NT2/D1 (cell line): ENCODE measurements at regions not wholly inside any gene's neighbourhood (a gene's known extent, or its start where the extent isn't known, plus 50 kb on each side); places are given as distances from the start of the nearest gene placed in this dataset.

Experiments
- DNase-seq: peaks from one replicate; pipeline ENCODE4 v3.0.0-alpha.2; 2011; ENCODE audit warnings: low read depth, low spot score
- H3K27me3 ChIP-seq: 2 replicates; pipeline ENCODE4 v1.6.0; 2011; ENCODE audit warnings: mild to moderate bottlenecking; ENCODE audit not compliant: insufficient read length, insufficient read depth
- H3K36me3 ChIP-seq: 2 replicates; pipeline ENCODE4 v1.6.1; 2011; ENCODE audit warnings: mild to moderate bottlenecking, low read length, mixed read lengths; ENCODE audit not compliant: insufficient read depth, insufficient read length
- H3K4me1 ChIP-seq: 2 replicates; pipeline ENCODE4 v1.5.1; 2011; ENCODE audit not compliant: insufficient read depth, insufficient read length
- H3K4me3 ChIP-seq: 2 replicates; pipeline ENCODE4 v1.5.1; 2011; ENCODE audit warnings: low read depth; ENCODE audit not compliant: insufficient read length
- H3K9ac ChIP-seq: 2 replicates; pipeline ENCODE4 v1.6.0; 2011; ENCODE audit warnings: low read depth; ENCODE audit not compliant: insufficient read length
- H3K9me3 ChIP-seq: 2 replicates; pipeline ENCODE4 v1.5.1; 2011; ENCODE audit warnings: mild to moderate bottlenecking, low read length; ENCODE audit not compliant: insufficient read depth
- SUZ12 ChIP-seq: IDR thresholded peaks from 2 replicates; pipeline ENCODE4 v1.6.1; 2011; ENCODE audit not compliant: insufficient read length, insufficient read depth; ENCODE audit errors: extremely low read depth
- YY1 ChIP-seq: IDR thresholded peaks from 2 replicates; pipeline ENCODE4 v1.6.1; 2011; ENCODE audit not compliant: insufficient read length, insufficient read depth
- ZNF274 ChIP-seq: IDR thresholded peaks from 2 replicates; pipeline ENCODE4 v1.6.1; 2011; ENCODE audit warnings: mild to moderate bottlenecking, low read depth, low read length

DNA sequence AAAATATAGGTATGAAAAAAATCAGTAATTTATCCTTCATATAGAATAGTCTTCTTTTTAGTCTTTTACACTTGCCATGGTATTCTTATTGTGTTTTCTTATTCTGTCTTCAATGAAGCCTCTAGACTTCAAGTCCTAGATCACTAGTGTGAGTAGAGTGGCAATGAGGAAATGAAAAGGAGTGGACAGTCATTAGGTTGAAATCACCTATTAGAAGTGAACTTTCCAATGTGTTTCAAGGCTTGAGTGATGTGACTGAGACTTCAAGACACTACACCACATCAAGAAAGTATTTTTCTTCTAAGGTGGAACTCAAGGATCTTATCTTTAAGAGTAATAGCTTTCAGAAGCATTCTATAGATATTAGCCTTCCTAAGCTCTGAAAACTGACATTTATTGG, 357.8 kb upstream of the MBL2 start:
- DNase-seq = no peak
- no peaks in the 10 kb centered on the region for H3K4me1 ChIP-seq
- no peak for TF ChIP-seq YY1
- no peak for TF ChIP-seq ZNF274
- TF ChIP-seq SUZ12 = no peak

DNA sequence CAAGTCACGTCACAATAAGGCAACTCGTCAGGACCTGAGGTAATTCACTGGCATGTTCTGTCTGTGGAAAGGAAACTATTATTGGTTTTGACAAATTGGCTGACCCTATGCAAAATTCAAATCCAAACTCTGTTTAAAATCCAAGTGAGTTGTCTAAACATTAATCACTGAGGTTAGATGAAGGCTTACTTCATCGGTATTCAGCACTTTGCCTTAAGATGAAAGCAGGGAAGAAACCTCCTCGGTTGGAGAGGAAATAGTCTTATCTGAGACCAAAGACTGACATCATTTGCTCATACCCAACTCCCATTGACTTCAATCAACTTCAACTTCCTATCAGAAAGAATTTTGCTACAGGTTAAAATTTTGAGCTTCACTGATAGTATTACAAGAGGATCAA, 355.1 kb upstream of the MBL2 start:
- Histone ChIP-seq H3K9me3 (no peaks in the 10 kb centered on the region), H3K9ac (no peak overlapping the region), H3K27me3 (no peaks in the 10 kb centered on the region), H3K4me1 (no peaks in the 10 kb centered on the region), H3K4me3 (no peak overlapping the region), H3K36me3 (no peaks in the 10 kb centered on the region)
- TF ChIP-seq SUZ12 = no peak
- TF ChIP-seq ZNF274 = no peak
- no peak for TF ChIP-seq YY1
- DNase-seq = no peak

More for the DNA sequence above, 357.8 kb upstream of the MBL2 start:
- no peaks in the 10 kb centered on the region for H3K36me3 ChIP-seq
- no peak overlapping the region for H3K9ac ChIP-seq
- H3K4me3 ChIP-seq = no peak overlapping the region
- no peaks in the 10 kb centered on the region for H3K9me3 ChIP-seq
- no peaks in the 10 kb centered on the region for H3K27me3 ChIP-seq

DNA sequence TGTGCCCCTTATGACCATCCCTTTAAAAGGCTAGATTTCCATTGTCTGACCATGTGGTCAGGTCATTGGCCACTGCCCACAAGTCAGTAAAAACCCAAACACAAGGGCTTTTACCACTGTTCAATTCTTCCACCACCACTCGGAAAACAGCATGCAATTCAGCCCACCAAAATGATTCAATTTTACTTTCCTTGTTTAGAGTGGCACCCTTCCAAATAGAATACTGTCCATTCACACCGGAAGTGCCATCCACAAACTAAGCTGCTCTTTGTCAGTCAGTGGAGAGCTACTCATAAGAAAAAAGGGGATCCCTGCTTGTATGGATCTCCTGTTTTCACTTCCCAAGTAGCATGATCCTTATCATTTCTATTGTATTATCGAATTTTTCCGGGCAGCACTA, 350.7 kb upstream of the MBL2 start:
- H3K4me3 ChIP-seq = no peak overlapping the region
- no peak overlapping the region for H3K9ac ChIP-seq
- no peak for TF ChIP-seq YY1
- no peak for TF ChIP-seq SUZ12
- TF ChIP-seq ZNF274 = no peak
- H3K36me3 ChIP-seq = no peaks in the 10 kb centered on the region
- H3K9me3 ChIP-seq = no peaks in the 10 kb centered on the region
- DNase-seq = no peak
- no peaks in the 10 kb centered on the region for H3K4me1 ChIP-seq
- no peaks in the 10 kb centered on the region for H3K27me3 ChIP-seq

DNA sequence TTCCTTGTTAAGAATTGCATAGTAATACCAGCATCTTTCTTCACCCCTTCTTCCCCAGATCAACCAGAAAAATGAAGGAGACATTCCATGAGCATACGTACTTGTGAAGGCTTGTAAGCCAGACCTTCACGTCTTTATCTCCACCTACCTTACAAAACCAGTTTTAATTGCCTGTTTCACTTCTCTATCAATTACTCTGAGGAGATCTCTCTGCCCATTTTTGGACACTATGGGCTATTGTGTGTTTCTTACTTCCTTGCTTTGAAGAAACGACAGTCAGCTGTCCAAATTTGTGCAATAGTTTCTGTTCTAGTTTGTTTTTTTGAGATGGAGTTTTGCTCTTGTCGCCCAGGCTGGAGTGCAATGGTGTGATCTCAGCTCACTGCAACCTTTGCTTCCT, 349.7 kb upstream of the MBL2 start:
- TF ChIP-seq YY1 (no peak), ZNF274 (no peak), SUZ12 (no peak)
- Histone ChIP-seq H3K9ac (no peak overlapping the region), H3K36me3 (no peaks in the 10 kb centered on the region), H3K9me3 (no peaks in the 10 kb centered on the region), H3K4me1 (no peaks in the 10 kb centered on the region), H3K4me3 (no peak overlapping the region), H3K27me3 (no peaks in the 10 kb centered on the region)
- DNase-seq = no peak

DNA sequence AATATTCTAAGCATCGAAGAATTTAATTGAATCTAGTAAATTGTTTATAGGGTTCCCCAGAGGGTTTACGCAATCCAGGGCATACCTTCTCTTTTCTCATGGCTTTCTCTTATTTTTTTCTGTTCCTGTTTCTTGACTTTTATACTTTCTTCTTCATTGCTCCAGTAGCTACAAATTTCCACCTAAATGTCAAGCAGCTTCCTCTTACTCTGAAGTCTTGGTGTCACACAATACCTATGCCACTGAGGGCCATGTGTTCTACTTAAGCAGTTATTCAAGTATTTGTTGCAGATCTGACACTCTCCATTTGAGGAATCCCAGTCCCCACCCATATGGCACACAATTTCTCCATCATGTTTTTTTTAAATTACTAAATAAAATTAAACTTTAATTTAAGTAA, 343.1 kb upstream of the MBL2 start:
- Histone ChIP-seq H3K4me1 (no peaks in the 10 kb centered on the region), H3K9me3 (no peaks in the 10 kb centered on the region; the same call in 1 of the 2 replicates), H3K27me3 (no peaks in the 10 kb centered on the region), H3K36me3 (no peaks in the 10 kb centered on the region), H3K4me3 (no peak overlapping the region), H3K9ac (no peak overlapping the region)
- DNase-seq = no peak
- no peak for TF ChIP-seq ZNF274
- TF ChIP-seq SUZ12 = no peak

DNA sequence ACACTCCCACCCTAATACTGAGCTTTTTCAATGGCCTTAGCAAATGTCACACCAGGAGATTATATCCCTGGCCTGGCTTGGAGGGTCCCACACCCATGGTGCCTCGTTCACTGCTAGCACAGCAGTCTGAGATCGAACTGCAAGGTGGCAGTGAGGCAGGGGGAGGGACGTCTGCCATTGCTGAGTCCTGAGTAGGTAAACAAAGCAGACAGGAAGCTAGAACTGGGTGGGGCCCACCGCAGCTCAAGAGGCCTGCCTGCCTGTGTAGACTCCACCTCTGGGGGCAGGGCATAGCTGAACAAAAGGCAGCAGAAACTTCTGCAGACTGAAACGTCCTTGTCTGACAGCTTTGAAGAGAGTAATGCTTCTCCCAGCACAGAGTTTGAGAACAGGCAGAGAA, 338.9 kb upstream of the MBL2 start:
- no peak overlapping the region for H3K9ac ChIP-seq
- H3K36me3 ChIP-seq = no peaks in the 10 kb centered on the region
- H3K27me3 ChIP-seq = no peaks in the 10 kb centered on the region
- H3K4me1 ChIP-seq = no peaks in the 10 kb centered on the region
- H3K4me3 ChIP-seq = no peak overlapping the region
- DNase-seq = no peak
- no peaks in the 10 kb centered on the region; the same call in 1 of the 2 replicates for H3K9me3 ChIP-seq
- no peak for TF ChIP-seq YY1
- TF ChIP-seq SUZ12 = no peak
- TF ChIP-seq ZNF274 = no peak

DNA sequence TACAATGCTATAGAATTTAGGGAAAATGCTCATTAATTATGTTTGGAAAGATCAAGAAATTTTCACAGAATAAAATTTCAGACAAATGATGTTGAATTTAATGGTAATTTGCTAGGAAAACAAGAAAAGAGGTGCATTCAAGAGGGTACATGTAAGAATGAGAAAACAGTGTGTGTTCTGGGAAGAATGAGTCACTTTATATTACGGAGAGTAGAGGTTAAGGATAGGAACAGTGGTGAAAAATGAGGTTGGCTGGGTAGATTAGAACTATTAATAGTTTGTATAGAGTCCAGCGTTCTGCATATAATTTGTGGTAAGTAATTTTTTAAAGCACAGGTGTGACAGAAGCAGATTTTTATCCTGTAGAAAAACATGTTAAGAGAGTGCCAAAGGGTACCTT, 336.7 kb upstream of the MBL2 start:
- TF ChIP-seq ZNF274 (no peak), SUZ12 (no peak), YY1 (no peak)
- Histone ChIP-seq H3K4me1 (no peaks in the 10 kb centered on the region), H3K9ac (no peak overlapping the region), H3K27me3 (no peaks in the 10 kb centered on the region), H3K4me3 (no peak overlapping the region), H3K36me3 (no peaks in the 10 kb centered on the region), H3K9me3 (no peaks in the 10 kb centered on the region; the same call in 1 of the 2 replicates)
- no peak for DNase-seq

DNA sequence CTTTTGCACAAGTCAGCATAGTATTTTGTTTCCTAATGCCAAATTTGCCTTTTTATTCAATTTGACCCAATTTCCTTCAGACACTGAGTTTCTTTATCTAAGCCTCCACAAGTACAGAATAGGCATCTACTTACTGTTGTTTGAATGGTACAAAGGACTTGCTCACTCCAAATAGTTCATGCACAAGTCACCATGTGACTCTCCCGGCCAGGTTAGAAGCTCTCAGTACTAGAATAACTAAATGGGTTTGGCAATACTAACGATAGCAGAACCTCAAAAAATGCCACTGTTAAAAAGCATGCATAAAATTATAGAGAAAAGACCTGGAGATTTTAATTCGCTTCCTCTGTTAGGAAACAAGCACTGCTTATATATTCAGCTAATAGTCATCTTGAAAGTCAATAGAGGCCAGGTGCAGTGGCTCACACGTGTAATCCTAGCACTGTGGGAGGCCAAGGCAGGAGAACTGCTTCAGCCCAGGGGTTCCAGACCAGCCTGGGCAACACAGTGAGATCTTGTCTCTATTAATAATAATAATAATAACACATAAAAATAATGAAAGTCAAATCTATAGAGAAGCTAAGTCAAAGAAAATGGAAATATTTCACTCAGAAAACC, 335.8 kb upstream of the MBL2 start:
- H3K4me3 ChIP-seq = no peak overlapping the region
- H3K9me3 ChIP-seq = no peaks in the 10 kb centered on the region; the same call in 1 of the 2 replicates
- no peak for DNase-seq
- TF ChIP-seq ZNF274 (no peak), SUZ12 (no peak), YY1 (no peak)
- H3K27me3 ChIP-seq = no peaks in the 10 kb centered on the region
- no peaks in the 10 kb centered on the region for H3K36me3 ChIP-seq
- no peak overlapping the region for H3K9ac ChIP-seq
- no peaks in the 10 kb centered on the region for H3K4me1 ChIP-seq
